Muscle of leg (tissue), 3 donors: ENCODE measurements at regions not wholly inside any gene's neighbourhood (a gene's known extent, or its start where the extent isn't known, plus 50 kb on each side); places are given as distances from the start of the nearest gene placed in this dataset.

Experiments
- DNase-seq: peaks from one replicate; pipeline ENCODE4 v3.0.0; 2013
- H3K27ac ChIP-seq: one replicate; pipeline ENCODE4 v1.5.1; 2013; ENCODE audit warnings: mild to moderate bottlenecking, low read length, control low read depth
- H3K27me3 ChIP-seq: one replicate; pipeline ENCODE4 v1.6.1; 2013; ENCODE audit warnings: low read length; ENCODE audit not compliant: control insufficient read depth, insufficient read depth
- H3K36me3 ChIP-seq: one replicate; pipeline ENCODE4 v1.6.1; 2013; ENCODE audit warnings: low read length; ENCODE audit not compliant: control insufficient read depth, insufficient read depth
- H3K4me1 ChIP-seq: one replicate; pipeline ENCODE4 v1.6.1; 2013; ENCODE audit warnings: low read length; ENCODE audit not compliant: control insufficient read depth, insufficient read depth
- H3K4me3 ChIP-seq: one replicate; pipeline ENCODE4 v1.5.1; 2013; ENCODE audit warnings: low read length, control low read depth
- H3K9me3 ChIP-seq: replicated peaks from 2 replicates; pipeline ENCODE4 v1.6.1; 2013; ENCODE audit warnings: low read depth, low read length; ENCODE audit not compliant: control insufficient read depth
- WGBS: methylation state at CpG from one replicate; pipeline ENCODE4 v1.1.5; 2013; ENCODE audit warnings: missing lambda C conversion rate; ENCODE audit not compliant: insufficient coverage; 5-methylcytosine and 5-hydroxymethylcytosine counted together

GRCh38 chr18:1922066-1922465 lies 649.2 kb downstream of the METTL4 start:
- H3K9me3 ChIP-seq = no peaks in the 10 kb centered on the region

GRCh38 chr18:1928711-1929110 lies 642.6 kb downstream of the METTL4 start:
- Histone ChIP-seq H3K4me1 (no peaks in the 10 kb centered on the region), H3K4me3 (no peak overlapping the region), H3K9me3 (no peaks in the 10 kb centered on the region), H3K27ac (no peak overlapping the region), H3K36me3 (no peaks in the 10 kb centered on the region), H3K27me3 (no peaks in the 10 kb centered on the region)
- no peak for DNase-seq
- 80% methylated on average over 1 of the region's 6 CpGs for WGBS

More at GRCh38 chr18:1922066-1922465, 649.2 kb downstream of the METTL4 start:
- DNase-seq = no peak
- Histone ChIP-seq H3K4me3 (no peak overlapping the region), H3K4me1 (no peaks in the 10 kb centered on the region), H3K27me3 (no peaks in the 10 kb centered on the region), H3K27ac (no peak overlapping the region), H3K36me3 (no peaks in the 10 kb centered on the region)

DNA sequence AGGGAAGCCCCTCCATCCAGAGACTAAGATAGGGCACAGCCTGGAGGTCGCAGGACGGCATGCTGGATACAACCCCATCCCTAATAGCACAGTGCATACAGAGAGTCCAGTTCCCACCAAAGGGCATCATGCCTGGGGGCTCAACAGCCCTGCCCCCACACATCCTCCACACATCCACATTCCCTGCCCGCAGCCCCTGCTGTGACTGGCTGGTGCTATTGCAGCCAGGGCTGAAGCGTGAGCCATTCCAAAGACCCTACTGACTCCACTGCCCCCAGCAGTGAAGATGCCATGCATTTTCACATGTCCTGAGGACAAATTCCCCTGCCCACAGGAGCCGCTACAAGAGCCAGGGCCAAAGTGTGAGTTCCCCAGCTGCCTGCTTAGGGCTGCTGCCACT lies 641.6 kb downstream of the METTL4 start:
- H3K4me1 ChIP-seq = no peaks in the 10 kb centered on the region
- H3K27ac ChIP-seq = no peak overlapping the region
- H3K9me3 ChIP-seq = no peaks in the 10 kb centered on the region
- H3K4me3 ChIP-seq = no peak overlapping the region
- WGBS = 96% methylated on average over 5 of the region's 5 CpGs
- H3K27me3 ChIP-seq = no peaks in the 10 kb centered on the region
- no peaks in the 10 kb centered on the region for H3K36me3 ChIP-seq
- no peak for DNase-seq

DNA sequence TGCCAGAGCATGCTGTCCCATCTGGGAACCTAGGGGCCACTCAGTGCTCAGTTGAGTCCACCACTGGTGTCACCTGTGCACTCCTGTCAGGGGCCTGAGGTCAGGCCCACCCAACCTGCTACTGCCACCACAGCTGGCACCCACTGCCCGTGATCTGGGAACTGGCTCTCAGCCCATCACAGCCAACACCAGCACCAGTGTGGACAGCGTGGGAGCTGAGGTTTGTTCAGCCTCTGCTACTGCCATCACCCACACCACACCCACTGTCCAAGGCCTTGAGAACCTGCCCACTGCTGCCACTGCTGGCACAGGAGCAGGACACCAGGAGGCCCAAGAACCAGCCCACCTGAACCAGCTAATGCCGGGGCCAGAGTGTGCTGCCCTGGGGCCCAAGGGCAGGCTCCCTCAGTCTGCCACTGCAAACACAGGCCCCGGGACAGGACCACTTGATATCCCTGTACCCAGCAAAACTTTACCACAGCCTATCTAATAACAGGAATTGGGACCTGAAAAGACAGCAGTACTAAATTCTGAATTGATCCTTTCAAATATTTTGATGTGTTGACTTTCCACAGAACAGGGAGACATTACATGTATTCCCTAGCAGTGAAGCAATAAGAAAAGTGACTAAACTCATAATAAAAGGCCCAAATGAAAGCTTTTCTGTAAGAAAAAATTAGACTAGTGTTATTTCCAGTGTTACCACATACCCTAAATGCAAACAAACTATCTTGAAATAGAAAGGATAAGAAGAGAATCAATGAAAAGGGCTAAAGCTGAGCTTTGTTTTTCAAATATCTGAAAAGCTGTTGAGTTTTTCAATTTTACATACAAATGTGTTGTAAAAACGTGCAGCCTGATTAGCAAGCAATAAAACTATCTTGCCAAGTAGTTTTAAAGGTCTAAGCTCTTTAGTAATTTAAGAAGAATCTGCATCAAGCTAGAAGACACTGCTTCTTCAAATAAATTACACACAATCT lies 640.7 kb downstream of the METTL4 start:
- no peak overlapping the region for H3K27ac ChIP-seq
- no peaks in the 10 kb centered on the region for H3K9me3 ChIP-seq
- no peaks in the 10 kb centered on the region for H3K4me1 ChIP-seq
- WGBS = 82% methylated on average over 3 of the region's 5 CpGs
- no peak for DNase-seq
- H3K27me3 ChIP-seq = no peaks in the 10 kb centered on the region
- H3K36me3 ChIP-seq = no peaks in the 10 kb centered on the region
- no peak overlapping the region for H3K4me3 ChIP-seq

GRCh38 chr18:1952486-1952885 lies 618.8 kb downstream of the METTL4 start:
- 25% methylated on average over 2 of the region's 5 CpGs for WGBS

GRCh38 chr18:1954583-1955312 lies 616.6 kb downstream of the METTL4 start:
- H3K27ac ChIP-seq = no peak overlapping the region
- peaks cover 4% of the 10 kb centered on the region for H3K9me3 ChIP-seq
- H3K4me1 ChIP-seq = no peaks in the 10 kb centered on the region
- 92% methylated on average over 20 of the region's 20 CpGs for WGBS
- no peaks in the 10 kb centered on the region for H3K27me3 ChIP-seq
- no peaks in the 10 kb centered on the region for H3K36me3 ChIP-seq
- DNase-seq = no peak
- no peak overlapping the region for H3K4me3 ChIP-seq

More at GRCh38 chr18:1952486-1952885, 618.8 kb downstream of the METTL4 start:
- Histone ChIP-seq H3K9me3 (peaks cover 4% of the 10 kb centered on the region), H3K4me3 (no peak overlapping the region), H3K4me1 (no peaks in the 10 kb centered on the region), H3K36me3 (no peaks in the 10 kb centered on the region), H3K27ac (no peak overlapping the region), H3K27me3 (no peaks in the 10 kb centered on the region)
- DNase-seq = no peak

DNA sequence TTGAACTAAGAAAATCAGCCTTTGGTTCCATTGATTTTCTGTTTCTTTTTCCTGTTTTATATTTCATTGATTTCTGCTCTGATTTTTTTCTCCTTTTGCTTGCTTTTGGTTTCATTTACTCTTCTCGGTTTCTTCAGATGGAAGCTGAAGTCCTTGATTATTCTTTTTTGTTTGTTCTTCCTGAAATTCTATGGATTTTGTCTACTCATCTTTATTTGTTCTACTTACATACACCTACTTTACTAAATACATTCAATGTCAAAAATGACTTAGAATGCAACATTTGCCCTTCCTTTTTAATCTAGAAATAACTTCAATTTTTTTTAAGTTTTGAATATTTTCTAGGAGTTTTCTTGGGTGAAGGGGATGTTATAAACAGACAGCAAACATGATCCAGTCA lies 612.5 kb downstream of the METTL4 start:
- DNase-seq = no peak
- no peak overlapping the region for H3K4me3 ChIP-seq
- H3K9me3 ChIP-seq = peaks cover 4% of the 10 kb centered on the region
- no peak overlapping the region for H3K27ac ChIP-seq
- no CpG with 5 or more reads among the region's 1 CpG for WGBS
- no peaks in the 10 kb centered on the region for H3K36me3 ChIP-seq
- H3K4me1 ChIP-seq = no peaks in the 10 kb centered on the region
- H3K27me3 ChIP-seq = no peaks in the 10 kb centered on the region

GRCh38 chr18:1965016-1965415 lies 606.3 kb downstream of the METTL4 start:
- no peaks in the 10 kb centered on the region for H3K27me3 ChIP-seq
- no peak overlapping the region for H3K4me3 ChIP-seq
- no peak for DNase-seq
- no peaks in the 10 kb centered on the region for H3K9me3 ChIP-seq
- no peaks in the 10 kb centered on the region for H3K36me3 ChIP-seq
- WGBS = no CpG with 5 or more reads among the region's 2 CpGs
- H3K27ac ChIP-seq = no peak overlapping the region
- no peaks in the 10 kb centered on the region for H3K4me1 ChIP-seq

GRCh38 chr18:1965541-1965940 lies 605.8 kb downstream of the METTL4 start:
- WGBS = no CpG with 5 or more reads among the region's 2 CpGs
- DNase-seq = no peak
- Histone ChIP-seq H3K27ac (no peak overlapping the region), H3K27me3 (no peaks in the 10 kb centered on the region), H3K4me1 (no peaks in the 10 kb centered on the region), H3K4me3 (no peak overlapping the region), H3K36me3 (no peaks in the 10 kb centered on the region), H3K9me3 (no peaks in the 10 kb centered on the region)

GRCh38 chr18:1968801-1969498 lies 602.4 kb downstream of the METTL4 start:
- no peaks in the 10 kb centered on the region for H3K9me3 ChIP-seq
- no peaks in the 10 kb centered on the region for H3K36me3 ChIP-seq
- no peaks in the 10 kb centered on the region for H3K4me1 ChIP-seq
- H3K27me3 ChIP-seq = no peaks in the 10 kb centered on the region
- no peak overlapping the region for H3K4me3 ChIP-seq
- no peak overlapping the region for H3K27ac ChIP-seq
- no peak for DNase-seq
- WGBS = 80% methylated on average over 1 of the region's 4 CpGs
